ENCODE measurements at regions not wholly inside any gene's neighbourhood (a gene's known extent, or its start where the extent isn't known, plus 50 kb on each side); places are given as distances from the start of the nearest gene placed in this dataset.

- TF ChIP-seq REST (IDR thresholded peaks at IDR 0.05; ENCODE audit: insufficient read depth in 1 of 2, low read depth in 2 of 2, low read length in 2 of 2) (no peak), POLR2AphosphoS5 (IDR thresholded peaks at IDR 0.05; ENCODE audit: low read depth, low read length) (no peak), TAF1 (IDR thresholded peaks at IDR 0.05; ENCODE audit: borderline replicate concordance, insufficient read depth, low read length) (no peak)
These were observed 171.8 kb upstream of the KLF7 start for GRCh38 chr2:207337234-207338219.
